ENCODE measurements at regions not wholly inside any gene's neighbourhood (a gene's known extent, or its start where the extent isn't known, plus 50 kb on each side); places are given as distances from the start of the nearest gene placed in this dataset.

DNA sequence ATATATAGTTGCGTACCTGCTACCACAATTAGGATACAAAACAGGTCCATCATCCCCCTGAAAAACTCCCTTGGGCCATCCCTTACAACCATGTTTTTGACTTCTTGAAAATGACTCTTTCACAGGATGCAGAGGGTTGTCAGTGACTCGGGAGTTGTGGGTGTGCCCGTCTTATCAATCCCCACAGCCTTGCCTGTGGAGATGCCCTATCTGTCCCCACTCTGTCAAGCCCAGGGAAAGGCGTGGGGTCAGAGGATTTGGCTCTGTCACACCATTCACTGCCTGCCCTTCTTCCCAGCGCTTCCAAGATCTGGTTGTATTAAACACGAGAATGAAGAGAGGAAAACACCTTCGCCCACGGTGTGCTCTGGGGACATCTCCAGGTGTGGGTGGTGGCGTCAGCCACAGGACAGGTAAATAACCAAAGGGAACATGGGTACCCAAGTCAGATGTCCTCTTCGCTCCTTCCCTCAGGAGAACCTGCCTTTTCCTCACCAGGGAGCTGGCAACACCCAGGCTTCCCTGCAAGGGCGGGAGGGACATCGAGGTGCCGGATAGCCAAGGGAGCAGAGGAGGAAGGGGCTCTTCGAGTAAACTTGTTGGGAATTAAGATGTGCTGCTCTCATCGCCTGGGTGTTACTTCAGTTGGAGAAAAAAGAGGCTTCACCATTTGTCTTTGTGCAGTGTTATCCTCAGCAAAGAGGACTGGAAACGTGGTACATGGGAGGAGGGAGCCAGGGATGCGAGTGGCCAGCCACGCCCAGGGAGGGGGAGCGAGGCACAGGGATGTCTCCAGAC lies 100.3 kb downstream of the B3GNT2 start:
- TF ChIP-seq, protein P1, sequence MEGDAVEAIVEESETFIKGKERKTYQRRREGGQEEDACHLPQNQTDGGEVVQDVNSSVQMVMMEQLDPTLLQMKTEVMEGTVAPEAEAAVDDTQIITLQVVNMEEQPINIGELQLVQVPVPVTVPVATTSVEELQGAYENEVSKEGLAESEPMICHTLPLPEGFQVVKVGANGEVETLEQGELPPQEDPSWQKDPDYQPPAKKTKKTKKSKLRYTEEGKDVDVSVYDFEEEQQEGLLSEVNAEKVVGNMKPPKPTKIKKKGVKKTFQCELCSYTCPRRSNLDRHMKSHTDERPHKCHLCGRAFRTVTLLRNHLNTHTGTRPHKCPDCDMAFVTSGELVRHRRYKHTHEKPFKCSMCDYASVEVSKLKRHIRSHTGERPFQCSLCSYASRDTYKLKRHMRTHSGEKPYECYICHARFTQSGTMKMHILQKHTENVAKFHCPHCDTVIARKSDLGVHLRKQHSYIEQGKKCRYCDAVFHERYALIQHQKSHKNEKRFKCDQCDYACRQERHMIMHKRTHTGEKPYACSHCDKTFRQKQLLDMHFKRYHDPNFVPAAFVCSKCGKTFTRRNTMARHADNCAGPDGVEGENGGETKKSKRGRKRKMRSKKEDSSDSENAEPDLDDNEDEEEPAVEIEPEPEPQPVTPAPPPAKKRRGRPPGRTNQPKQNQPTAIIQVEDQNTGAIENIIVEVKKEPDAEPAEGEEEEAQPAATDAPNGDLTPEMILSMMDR (IDR thresholded peaks at IDR 0.05; ENCODE audit: unreplicated experiment) = no peak
- peaks cover 3% of the 10 kb centered on the region for H3K27me3 Mint-ChIP-seq
- no peak for DNase-seq (ENCODE audit: low spot score, unreplicated experiment)
- H3K4me3 Mint-ChIP-seq (ENCODE audit: low read depth) = no peak overlapping the region
- H3K4me1 Mint-ChIP-seq (ENCODE audit: low read depth) = peaks cover 20% of the 10 kb centered on the region
- H3K27ac Mint-ChIP-seq = peak overlapping the region; percentile 38
- no peaks in the 10 kb centered on the region for H3K36me3 Mint-ChIP-seq (ENCODE audit: insufficient read depth)
- no peaks in the 10 kb centered on the region for H3K9me3 Mint-ChIP-seq (ENCODE audit: low read depth)

DNA sequence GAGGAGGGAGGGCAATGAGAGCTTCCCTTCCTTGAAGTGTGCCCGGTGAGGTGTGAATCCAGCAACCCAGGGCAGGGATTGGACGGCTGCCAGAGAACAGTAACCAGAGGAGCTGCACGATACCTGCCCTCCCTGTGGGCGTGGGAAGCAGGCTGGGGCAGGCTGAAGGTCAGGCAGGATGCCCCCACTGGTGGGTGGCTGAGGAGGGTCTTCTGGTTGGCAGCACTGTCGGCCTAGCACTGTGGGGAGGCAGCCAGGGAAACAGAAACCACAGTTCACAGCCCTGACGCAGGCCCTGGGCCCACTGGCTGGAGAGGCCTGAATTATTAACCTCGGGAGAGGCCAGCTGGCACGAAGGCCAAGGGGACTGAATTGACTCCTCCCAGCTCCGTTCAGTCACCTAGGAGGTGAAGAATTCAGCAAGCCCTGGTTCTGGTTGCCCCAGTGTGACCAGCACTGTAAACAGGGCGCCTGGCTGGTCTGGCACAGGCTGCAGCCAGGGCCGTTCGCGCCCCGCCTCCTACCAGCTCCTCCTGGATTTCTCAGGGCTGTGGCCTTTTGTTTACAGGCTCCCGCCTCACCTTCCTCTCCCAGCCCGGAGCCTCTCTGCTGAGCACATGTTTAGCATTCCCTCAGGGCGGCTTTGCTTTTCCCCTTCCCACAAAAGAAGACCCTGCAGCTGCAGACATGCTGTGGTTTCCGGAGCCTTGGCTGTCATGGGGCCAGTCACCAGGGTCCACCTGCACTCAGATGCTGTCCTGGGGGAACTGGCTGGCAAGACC lies 97.8 kb downstream of the B3GNT2 start:
- H3K9me3 Mint-ChIP-seq (ENCODE audit: low read depth) = no peaks in the 10 kb centered on the region
- no peak for DNase-seq (ENCODE audit: low spot score, unreplicated experiment)
- H3K4me1 Mint-ChIP-seq (ENCODE audit: low read depth) = peaks cover 20% of the 10 kb centered on the region
- TF ChIP-seq, protein P1 (IDR thresholded peaks at IDR 0.05; ENCODE audit: unreplicated experiment) = no peak
- H3K27me3 Mint-ChIP-seq = peaks cover 3% of the 10 kb centered on the region
- H3K36me3 Mint-ChIP-seq (ENCODE audit: insufficient read depth) = no peaks in the 10 kb centered on the region
- H3K4me3 Mint-ChIP-seq (ENCODE audit: low read depth) = no peak overlapping the region
- H3K27ac Mint-ChIP-seq = peak overlapping the region; percentile 89

DNA sequence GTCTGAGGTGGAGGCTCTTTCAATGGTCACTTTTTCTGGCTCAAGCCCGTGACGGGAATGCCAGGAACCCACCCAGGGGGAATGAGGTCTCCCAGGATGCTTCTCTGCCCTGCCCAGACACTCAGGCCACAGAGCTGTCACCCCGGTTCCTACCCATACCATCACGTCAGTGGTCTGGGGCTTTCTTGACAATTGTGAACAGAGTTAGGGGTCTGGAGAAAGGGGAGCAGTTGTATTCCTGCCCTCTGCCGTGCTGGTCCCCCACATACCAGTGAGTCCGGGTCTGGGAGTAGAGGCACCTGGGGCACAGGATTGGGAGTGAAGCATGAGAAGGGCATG lies 97.2 kb downstream of the B3GNT2 start:
- DNase-seq (ENCODE audit: low spot score, unreplicated experiment) = no peak
- Mint-ChIP-seq H3K9me3 (ENCODE audit: low read depth) (no peaks in the 10 kb centered on the region), H3K27me3 (peaks cover 3% of the 10 kb centered on the region), H3K36me3 (ENCODE audit: insufficient read depth) (no peaks in the 10 kb centered on the region), H3K4me1 (ENCODE audit: low read depth) (peaks cover 20% of the 10 kb centered on the region), H3K4me3 (ENCODE audit: low read depth) (no peak overlapping the region), H3K27ac (peak overlapping the region; percentile 89)
- TF ChIP-seq, protein P1 (IDR thresholded peaks at IDR 0.05; ENCODE audit: unreplicated experiment) = no peak

DNA sequence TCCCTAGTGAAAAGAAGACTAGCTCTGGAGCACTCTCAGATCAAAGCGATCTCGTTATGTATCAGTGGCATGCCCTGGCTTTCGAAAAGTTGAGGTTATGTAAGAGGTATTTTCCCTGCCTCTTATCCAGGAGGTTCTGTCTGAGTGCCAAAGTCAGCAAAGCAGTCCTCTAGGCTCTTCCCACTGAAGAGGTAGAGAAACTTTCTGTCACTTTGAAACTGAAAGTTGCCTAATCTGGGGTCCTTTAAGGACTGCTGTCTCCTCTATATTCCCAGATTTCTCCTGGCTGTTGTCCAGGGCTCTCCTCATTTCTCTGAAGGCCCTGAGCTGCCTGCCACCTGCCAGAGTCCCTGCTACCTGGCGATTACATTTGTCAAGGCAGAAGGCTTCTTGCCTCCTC lies 96.3 kb downstream of the B3GNT2 start:
- Mint-ChIP-seq H3K36me3 (ENCODE audit: insufficient read depth) (no peaks in the 10 kb centered on the region), H3K9me3 (ENCODE audit: low read depth) (no peaks in the 10 kb centered on the region), H3K27me3 (peaks cover 3% of the 10 kb centered on the region), H3K4me3 (ENCODE audit: low read depth) (no peak overlapping the region), H3K27ac (no peak overlapping the region), H3K4me1 (ENCODE audit: low read depth) (peaks cover 13% of the 10 kb centered on the region)
- TF ChIP-seq, protein P1 (IDR thresholded peaks at IDR 0.05; ENCODE audit: unreplicated experiment) = no peak
- no peak for DNase-seq (ENCODE audit: low spot score, unreplicated experiment)

DNA sequence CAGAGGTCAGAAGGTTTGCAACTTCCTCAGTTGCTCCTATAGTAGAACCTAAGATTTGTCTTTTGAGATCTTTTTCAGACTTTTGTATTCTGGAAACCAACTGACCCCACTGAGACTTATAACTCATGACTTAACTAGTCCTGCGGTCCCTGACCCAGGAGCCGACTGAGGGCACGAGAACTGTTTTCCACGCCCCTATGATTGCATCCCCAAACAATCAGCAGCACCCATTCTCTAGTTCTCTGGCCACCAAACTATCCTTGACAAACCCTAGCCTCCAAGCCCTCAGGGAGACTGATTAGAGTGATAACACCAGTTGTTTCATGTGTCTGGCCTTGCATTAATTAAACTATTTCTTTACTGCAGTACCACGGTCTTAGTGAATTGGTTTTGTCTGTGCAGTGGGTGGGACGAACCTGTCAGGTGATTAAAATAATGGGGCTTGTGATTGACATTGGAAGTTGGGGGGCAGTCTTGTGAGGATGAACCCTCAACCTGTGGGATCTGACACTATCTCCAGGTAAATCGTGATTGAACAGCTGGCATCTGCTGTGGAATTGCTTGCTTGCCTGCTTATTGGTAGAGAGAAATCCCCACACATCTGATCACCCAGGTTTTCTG lies 95.7 kb downstream of the B3GNT2 start:
- H3K4me3 Mint-ChIP-seq (ENCODE audit: low read depth) = no peak overlapping the region

More for the DNA sequence above, 95.7 kb downstream of the B3GNT2 start:
- TF ChIP-seq, protein P1 (IDR thresholded peaks at IDR 0.05; ENCODE audit: unreplicated experiment) = no peak
- peaks cover 3% of the 10 kb centered on the region for H3K27me3 Mint-ChIP-seq
- H3K4me1 Mint-ChIP-seq (ENCODE audit: low read depth) = peaks cover 8% of the 10 kb centered on the region
- no peak for DNase-seq (ENCODE audit: low spot score, unreplicated experiment)
- H3K36me3 Mint-ChIP-seq (ENCODE audit: insufficient read depth) = no peaks in the 10 kb centered on the region
- no peak overlapping the region for H3K27ac Mint-ChIP-seq
- H3K9me3 Mint-ChIP-seq (ENCODE audit: low read depth) = no peaks in the 10 kb centered on the region
